OCI-M2 (cell line): ENCODE measurements at regions not wholly inside any gene's neighbourhood (a gene's known extent, or its start where the extent isn't known, plus 50 kb on each side); places are given as distances from the start of the nearest gene placed in this dataset.

ENCODE experiments used
- DNase-seq: peaks from one replicate; lab custom pipeline; 2025; ENCODE audit not compliant: unreplicated experiment; lab: John Stamatoyannopoulos, UW

GRCh38 chr4:53695540-53696463 lies 104.5 kb upstream of the LNX1 start:
- no peak for DNase-seq

GRCh38 chr4:53694666-53695065 lies 103.4 kb upstream of the LNX1 start:
- no peak for DNase-seq

- DNase-seq = no peak
Observed at GRCh38 chr4:53693909-53694308, 102.6 kb upstream of the LNX1 start.

- DNase-seq = no peak
Observed at GRCh38 chr4:53693408-53693807, 102.1 kb upstream of the LNX1 start.

GRCh38 chr4:53688186-53688790 lies 97.0 kb upstream of the LNX1 start:
- DNase-seq = no peak

- DNase-seq = no peak
Observed at GRCh38 chr4:53686521-53686920, 95.2 kb upstream of the LNX1 start.

GRCh38 chr4:53684136-53685130 lies 93.1 kb upstream of the LNX1 start:
- no peak for DNase-seq

GRCh38 chr4:53682908-53683307 lies 91.6 kb upstream of the LNX1 start:
- no peak for DNase-seq

- no peak for DNase-seq
Observed at GRCh38 chr4:53682196-53682595, 90.9 kb upstream of the LNX1 start.

- DNase-seq = no peak
Observed at GRCh38 chr4:53680598-53680997, 89.3 kb upstream of the LNX1 start.

- DNase-seq = no peak
Observed at GRCh38 chr4:53680168-53680567, 88.9 kb upstream of the LNX1 start.

GRCh38 chr4:53676402-53676871 lies 85.2 kb upstream of the LNX1 start:
- DNase-seq = no peak

- no peak for DNase-seq
Observed at GRCh38 chr4:53674903-53675302, 83.6 kb upstream of the LNX1 start.

- no peak for DNase-seq
Observed at GRCh38 chr4:53672873-53673272, 81.6 kb upstream of the LNX1 start.

GRCh38 chr4:53671757-53672156 lies 80.5 kb upstream of the LNX1 start:
- no peak for DNase-seq

GRCh38 chr4:53659737-53660136 lies 68.5 kb upstream of the LNX1 start:
- no peak for DNase-seq

GRCh38 chr4:53659112-53659511 lies 67.8 kb upstream of the LNX1 start:
- no peak for DNase-seq

GRCh38 chr4:53658029-53658428 lies 66.7 kb upstream of the LNX1 start:
- DNase-seq = no peak

GRCh38 chr4:53656421-53656981 lies 65.2 kb upstream of the LNX1 start:
- no peak for DNase-seq

- DNase-seq = no peak
Observed at GRCh38 chr4:53654300-53654758, 63.0 kb upstream of the LNX1 start.
